Adipocyte (in vitro differentiated cells): ENCODE measurements at regions not wholly inside any gene's neighbourhood (a gene's known extent, or its start where the extent isn't known, plus 50 kb on each side); places are given as distances from the start of the nearest gene placed in this dataset.

Experiments
- DNase-seq: peaks from one replicate; pipeline ENCODE4 v3.0.0-alpha.2; 2015; ENCODE audit warnings: low read depth
- H3K27me3 ChIP-seq: replicated peaks from 2 replicates; pipeline ENCODE4 v1.7.0; 2013; ENCODE audit warnings: mild to moderate bottlenecking, low read length, moderate library complexity; ENCODE audit not compliant: control insufficient read depth, insufficient read depth
- H3K36me3 ChIP-seq: 2 replicates; pipeline ENCODE4 v1.7.0; 2013; ENCODE audit warnings: low read length, mild to moderate bottlenecking, moderate library complexity; ENCODE audit not compliant: control insufficient read depth, insufficient read depth, severe bottlenecking
- H3K4me1 ChIP-seq: 2 replicates; pipeline ENCODE4 v1.7.0; 2013; ENCODE audit warnings: mild to moderate bottlenecking, low read length, moderate library complexity; ENCODE audit not compliant: control insufficient read depth, insufficient read depth
- H3K4me3 ChIP-seq: 2 replicates; pipeline ENCODE4 v1.7.0; 2013; ENCODE audit warnings: mild to moderate bottlenecking, low read length, moderate library complexity
- H3K9ac ChIP-seq: 2 replicates; pipeline ENCODE4 v1.7.0; 2013; ENCODE audit warnings: mild to moderate bottlenecking, low read length, moderate library complexity
- H3K9me3 ChIP-seq: 2 replicates; pipeline ENCODE4 v1.7.0; 2013; ENCODE audit warnings: mild to moderate bottlenecking, low read length, moderate library complexity; ENCODE audit not compliant: control insufficient read depth

GRCh38 chr3:67094167-67094566 is 96.1 kb downstream of the KBTBD8 start:
- no peak for DNase-seq

DNA sequence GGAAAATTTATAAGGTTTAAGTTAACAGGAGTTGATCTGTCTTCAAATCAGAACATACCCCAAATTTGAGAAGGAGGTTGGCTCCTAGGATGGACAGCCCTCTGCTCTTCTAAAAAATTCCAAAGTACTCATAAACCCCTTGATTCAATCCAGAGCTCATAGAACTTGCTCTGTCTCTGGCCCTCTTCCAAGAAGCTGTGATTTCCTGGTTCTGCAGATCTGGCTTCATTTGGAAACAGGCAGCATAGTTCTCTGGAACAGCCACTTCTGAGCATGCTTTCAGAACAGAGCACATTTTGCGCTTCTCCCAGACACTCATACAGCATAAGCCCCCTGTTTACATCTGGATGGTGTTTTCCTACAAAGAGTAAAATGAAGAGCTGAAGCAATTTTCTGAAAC is 96.7 kb downstream of the KBTBD8 start:
- peak; percentile 62 for DNase-seq

More at GRCh38 chr3:67094167-67094566, 96.1 kb downstream of the KBTBD8 start:
- H3K36me3 ChIP-seq = no peaks in the 10 kb centered on the region
- H3K9ac ChIP-seq = no peak overlapping the region
- H3K4me1 ChIP-seq = no peaks in the 10 kb centered on the region
- H3K9me3 ChIP-seq = no peaks in the 10 kb centered on the region
- H3K4me3 ChIP-seq = no peak overlapping the region
- H3K27me3 ChIP-seq = no peaks in the 10 kb centered on the region

GRCh38 chr3:67104388-67104787 is 106.3 kb downstream of the KBTBD8 start:
- Histone ChIP-seq H3K9ac (no peak overlapping the region), H3K4me3 (no peak overlapping the region), H3K36me3 (no peaks in the 10 kb centered on the region), H3K27me3 (no peaks in the 10 kb centered on the region), H3K4me1 (no peaks in the 10 kb centered on the region), H3K9me3 (no peaks in the 10 kb centered on the region)
- DNase-seq = no peak

More for the DNA sequence above, 96.7 kb downstream of the KBTBD8 start:
- H3K9ac ChIP-seq = no peak overlapping the region
- no peak overlapping the region for H3K4me3 ChIP-seq
- no peaks in the 10 kb centered on the region for H3K9me3 ChIP-seq
- H3K36me3 ChIP-seq = no peaks in the 10 kb centered on the region
- H3K27me3 ChIP-seq = no peaks in the 10 kb centered on the region
- H3K4me1 ChIP-seq = no peaks in the 10 kb centered on the region

DNA sequence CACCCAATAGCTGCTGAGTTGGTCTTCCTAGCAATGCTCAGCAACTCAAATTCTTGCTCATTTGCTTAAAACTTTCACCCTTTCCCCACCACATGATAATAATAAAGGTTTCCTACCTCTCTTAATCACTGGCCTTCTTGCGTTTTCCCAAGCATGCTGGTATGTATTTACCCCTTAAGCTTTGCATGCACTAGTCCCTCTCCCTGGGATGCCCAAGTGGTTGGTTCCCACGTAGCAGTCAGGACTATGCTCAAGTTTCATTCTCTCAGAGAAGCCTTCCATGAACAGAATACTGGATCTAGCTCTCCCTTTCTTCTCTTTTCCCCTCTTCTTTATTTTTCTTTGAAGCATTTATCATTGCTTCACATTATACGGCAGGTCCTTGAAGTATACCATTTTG is 108.8 kb downstream of the KBTBD8 start:
- H3K4me3 ChIP-seq = no peak overlapping the region
- DNase-seq = no peak
- no peaks in the 10 kb centered on the region for H3K27me3 ChIP-seq
- H3K4me1 ChIP-seq = no peaks in the 10 kb centered on the region
- no peaks in the 10 kb centered on the region for H3K9me3 ChIP-seq
- H3K36me3 ChIP-seq = no peaks in the 10 kb centered on the region
- no peak overlapping the region for H3K9ac ChIP-seq

DNA sequence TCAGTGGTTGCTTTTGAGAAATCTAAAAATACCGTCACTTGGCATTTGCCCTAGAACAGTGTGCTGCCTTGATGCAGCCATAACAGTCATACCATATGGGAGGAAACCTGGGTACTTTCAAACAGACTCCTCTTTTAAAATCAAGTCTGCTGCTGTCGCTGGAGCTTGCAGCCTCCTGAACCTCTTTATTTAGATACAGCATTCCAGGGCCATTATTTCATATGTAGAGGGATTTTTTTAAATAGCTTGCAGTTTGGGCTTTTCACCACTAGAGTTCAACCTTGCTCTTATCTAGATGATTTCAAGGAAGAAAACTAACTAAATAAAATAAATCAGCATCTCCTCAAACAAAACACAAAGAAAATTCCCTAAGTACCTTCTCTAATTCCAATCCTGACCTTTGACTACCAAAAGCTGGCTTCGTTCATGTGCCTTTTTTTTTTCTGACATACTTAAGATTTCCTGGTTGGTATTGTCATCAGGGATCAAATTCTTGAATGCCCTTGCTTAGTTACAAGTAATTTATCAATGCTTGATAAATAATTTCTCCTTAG is 111.6 kb downstream of the KBTBD8 start:
- no peaks in the 10 kb centered on the region for H3K36me3 ChIP-seq
- DNase-seq = peak; percentile 90
- no peaks in the 10 kb centered on the region for H3K9me3 ChIP-seq
- H3K27me3 ChIP-seq = no peaks in the 10 kb centered on the region
- no peaks in the 10 kb centered on the region for H3K4me1 ChIP-seq
- H3K4me3 ChIP-seq = no peak overlapping the region
- no peak overlapping the region for H3K9ac ChIP-seq

DNA sequence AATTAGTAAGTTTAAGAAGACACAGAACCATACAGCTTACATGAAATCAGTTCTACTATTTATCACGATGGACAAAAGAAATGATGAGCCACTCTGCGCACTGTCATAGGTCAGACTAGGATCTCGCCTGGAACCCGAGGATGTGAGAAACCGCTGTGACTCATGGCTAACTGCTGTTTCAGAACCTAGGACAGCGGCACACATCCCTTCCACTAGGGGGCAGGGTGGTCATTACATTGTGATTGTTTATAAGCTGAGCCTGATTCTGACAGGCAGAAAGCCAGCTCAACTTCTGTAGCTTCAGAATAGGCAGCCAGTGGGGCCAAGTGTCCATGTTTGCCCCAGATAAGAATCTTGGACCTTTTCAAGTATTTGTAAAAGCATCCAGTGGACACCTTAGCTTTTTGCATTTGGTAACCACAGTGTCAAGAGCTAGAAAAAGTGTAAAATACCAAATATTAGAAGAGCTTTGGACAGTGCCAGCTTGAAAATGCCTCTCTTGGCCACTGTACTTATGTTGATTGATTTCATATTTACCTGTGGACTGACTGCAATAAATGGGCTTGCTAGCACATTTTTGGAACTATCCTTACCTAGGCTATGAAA is 115.8 kb downstream of the KBTBD8 start:
- peak; percentile 92 for DNase-seq
- Histone ChIP-seq H3K27me3 (no peaks in the 10 kb centered on the region), H3K4me1 (no peaks in the 10 kb centered on the region), H3K9me3 (no peaks in the 10 kb centered on the region), H3K4me3 (no peak overlapping the region), H3K9ac (no peak overlapping the region), H3K36me3 (no peaks in the 10 kb centered on the region)

DNA sequence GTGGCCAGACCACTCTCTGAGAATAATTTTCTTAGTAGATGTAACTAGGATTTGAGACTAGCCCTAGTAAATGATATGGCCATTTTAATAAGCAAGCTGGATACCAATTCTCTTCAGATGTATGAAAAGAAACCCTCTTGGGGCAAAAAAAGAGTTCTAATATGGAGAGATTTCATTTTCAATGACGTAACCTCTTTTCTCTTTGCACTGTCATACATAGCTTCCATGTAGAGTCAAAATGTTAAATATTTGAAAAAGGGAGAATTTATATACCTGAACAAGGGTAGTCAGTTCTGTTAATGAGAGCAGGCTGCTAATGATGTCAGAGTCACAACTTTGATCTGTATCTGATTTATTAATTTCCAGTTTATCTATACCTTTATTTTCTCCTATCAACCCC is 120.0 kb downstream of the KBTBD8 start:
- Histone ChIP-seq H3K36me3 (no peaks in the 10 kb centered on the region), H3K27me3 (no peaks in the 10 kb centered on the region), H3K9me3 (no peaks in the 10 kb centered on the region), H3K4me3 (no peak overlapping the region), H3K9ac (no peak overlapping the region), H3K4me1 (no peaks in the 10 kb centered on the region)
- no peak for DNase-seq

GRCh38 chr3:67118635-67119034 is 120.5 kb downstream of the KBTBD8 start:
- H3K9me3 ChIP-seq = no peaks in the 10 kb centered on the region
- H3K27me3 ChIP-seq = no peaks in the 10 kb centered on the region
- no peak for DNase-seq
- no peak overlapping the region for H3K9ac ChIP-seq
- no peaks in the 10 kb centered on the region for H3K36me3 ChIP-seq
- no peaks in the 10 kb centered on the region for H3K4me1 ChIP-seq
- H3K4me3 ChIP-seq = no peak overlapping the region

- Histone ChIP-seq H3K9me3 (peaks cover 12% of the 10 kb centered on the region), H3K4me3 (no peak overlapping the region), H3K9ac (no peak overlapping the region), H3K36me3 (no peaks in the 10 kb centered on the region), H3K4me1 (no peaks in the 10 kb centered on the region), H3K27me3 (no peaks in the 10 kb centered on the region)
- DNase-seq = no peak
Measured at GRCh38 chr3:67123914-67124313, 125.8 kb downstream of the KBTBD8 start.

DNA sequence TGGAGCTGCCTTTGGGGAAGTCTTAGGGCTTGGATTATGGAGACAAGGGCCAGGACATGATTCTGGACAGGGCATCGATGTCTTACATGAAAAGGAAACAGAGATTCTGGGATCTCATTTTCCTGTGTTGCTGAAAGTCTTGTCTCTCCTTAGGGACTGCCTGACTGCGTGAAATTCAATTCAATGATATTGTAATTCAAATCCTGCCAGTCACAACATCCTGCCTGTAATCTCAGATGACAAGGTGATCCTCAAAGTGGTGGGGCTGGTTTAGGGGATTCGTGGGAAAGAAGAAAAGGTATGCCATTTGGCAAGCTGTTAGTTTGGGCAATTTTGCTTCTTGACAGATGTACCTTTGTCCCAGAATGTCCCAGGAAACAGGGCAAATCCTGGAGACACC is 129.1 kb downstream of the KBTBD8 start:
- H3K27me3 ChIP-seq = no peaks in the 10 kb centered on the region
- no peak overlapping the region for H3K9ac ChIP-seq
- H3K9me3 ChIP-seq = peaks cover 12% of the 10 kb centered on the region
- H3K4me3 ChIP-seq = no peak overlapping the region
- no peaks in the 10 kb centered on the region for H3K36me3 ChIP-seq
- DNase-seq = no peak
- H3K4me1 ChIP-seq = no peaks in the 10 kb centered on the region

DNA sequence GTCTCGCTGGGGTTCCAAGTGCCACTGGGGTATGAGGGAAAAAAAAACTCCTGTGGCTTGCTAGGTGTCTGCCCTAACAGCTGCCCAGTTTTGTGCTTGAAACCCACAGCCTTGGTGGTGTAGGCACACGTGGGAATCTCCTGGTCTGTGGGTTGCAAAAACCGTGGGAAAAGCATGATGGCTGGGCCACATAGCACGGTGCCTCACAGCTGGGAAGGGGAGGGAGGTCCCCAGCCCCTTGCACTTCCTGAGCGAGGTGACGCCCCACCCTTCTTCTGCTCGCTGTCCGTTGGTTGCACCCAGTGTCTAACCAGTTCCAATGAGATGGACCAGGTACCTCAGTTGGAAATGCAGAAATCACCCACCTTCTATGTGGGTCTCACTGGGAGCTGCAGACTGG is 144.3 kb downstream of the KBTBD8 start:
- H3K4me1 ChIP-seq = no peaks in the 10 kb centered on the region
- H3K36me3 ChIP-seq = no peaks in the 10 kb centered on the region
- no peak overlapping the region for H3K9ac ChIP-seq
- no peak overlapping the region for H3K4me3 ChIP-seq
- no peak for DNase-seq
- no peaks in the 10 kb centered on the region for H3K27me3 ChIP-seq
- H3K9me3 ChIP-seq = peaks cover 5% of the 10 kb centered on the region

GRCh38 chr3:67145738-67146137 is 147.6 kb downstream of the KBTBD8 start:
- Histone ChIP-seq H3K36me3 (no peaks in the 10 kb centered on the region), H3K9ac (no peak overlapping the region), H3K4me3 (no peak overlapping the region), H3K4me1 (no peaks in the 10 kb centered on the region), H3K9me3 (no peaks in the 10 kb centered on the region), H3K27me3 (no peaks in the 10 kb centered on the region)
- DNase-seq = no peak
